GM19452 (cell line): ENCODE measurements at regions not wholly inside any gene's neighbourhood (a gene's known extent, or its start where the extent isn't known, plus 50 kb on each side); places are given as distances from the start of the nearest gene placed in this dataset.

Experiments used
- ATAC-seq: cut with Tn5 transposase; IDR thresholded peaks from one replicate; pipeline ENCODE4 v1.9.1; 2021; ENCODE audit not compliant: unreplicated experiment

- no peak for ATAC-seq
Observed at GRCh38 chr13:67328895-67329294, 98.8 kb upstream of the PCDH9 start.

GRCh38 chr13:67318860-67319259 is 88.7 kb upstream of the PCDH9 start:
- ATAC-seq: no peak

- ATAC-seq: no peak
Observed at GRCh38 chr13:67318398-67318797, 88.3 kb upstream of the PCDH9 start.

- no peak for ATAC-seq
Observed at GRCh38 chr13:67314405-67314804, 84.3 kb upstream of the PCDH9 start.

- no peak for ATAC-seq
Observed at GRCh38 chr13:67308004-67308772, 78.1 kb upstream of the PCDH9 start.

- ATAC-seq: no peak
Observed at GRCh38 chr13:67306742-67307141, 76.6 kb upstream of the PCDH9 start.

- no peak for ATAC-seq
Observed at GRCh38 chr13:67303661-67304333, 73.7 kb upstream of the PCDH9 start.

GRCh38 chr13:67299751-67300150 is 69.6 kb upstream of the PCDH9 start:
- ATAC-seq: no peak

- no peak for ATAC-seq
Observed at GRCh38 chr13:67299072-67299635, 69.0 kb upstream of the PCDH9 start.

GRCh38 chr13:67298297-67298696 is 68.2 kb upstream of the PCDH9 start:
- no peak for ATAC-seq

- no peak for ATAC-seq
Observed at GRCh38 chr13:67296511-67296910, 66.4 kb upstream of the PCDH9 start.

GRCh38 chr13:67292886-67293285 is 62.8 kb upstream of the PCDH9 start:
- ATAC-seq: no peak

- no peak for ATAC-seq
Observed at GRCh38 chr13:67285611-67286010, 55.5 kb upstream of the PCDH9 start.

GRCh38 chr13:67283637-67284036 is 53.5 kb upstream of the PCDH9 start:
- no peak for ATAC-seq

GRCh38 chr13:67281466-67281865 is 51.3 kb upstream of the PCDH9 start:
- ATAC-seq: no peak
